ENCODE measurements at regions not wholly inside any gene's neighbourhood (a gene's known extent, or its start where the extent isn't known, plus 50 kb on each side); places are given as distances from the start of the nearest gene placed in this dataset.

GRCh38 chr3:137294839-137295238 lies 337.1 kb downstream of the IL20RB start:
- ChIA-PET POLR2A (interaction anchor here (0.5 to 1.2 kb wide), 2 partner anchors 19 to 636 kb away, joined by 3 to 4 read pairs; no protein-coding TSS in a partner anchor), CTCF (interaction anchor here (0.5 to 4.6 kb wide), 14 partner anchors 9 to 677 kb away, joined by 3 to 25 read pairs (median 4); no protein-coding TSS in a partner anchor)
- peaks cover 31% of the 10 kb centered on the region for H3K4me1 Mint-ChIP-seq
- no peak overlapping the region for H3K4me3 Mint-ChIP-seq
- ATAC-seq (no peak), DNase-seq (ENCODE audit: low spot score) (no peak)
- TF ChIP-seq FOXJ3 (CRISPR knock-in tag; IDR thresholded peaks at IDR 0.05; ENCODE audit: borderline replicate concordance): no peak
- no peak overlapping the region for H3K27ac Mint-ChIP-seq
- no peaks in the 10 kb centered on the region for H3K36me3 Mint-ChIP-seq
- H3K27me3 Mint-ChIP-seq (ENCODE audit: low read depth): peaks cover 12% of the 10 kb centered on the region; the same call in 1 of the 2 replicates
- no peaks in the 10 kb centered on the region for H3K9me3 Mint-ChIP-seq

- CTCF ChIA-PET: interaction anchor here (0.9 to 4.6 kb wide), 11 partner anchors 9 to 676 kb away, joined by 3 to 25 read pairs (median 4); no protein-coding TSS in a partner anchor
- POLR2A ChIA-PET: interaction anchor here (1.2 kb wide), 1 partner anchor 18 kb away, joined by 4 read pairs; no protein-coding TSS in a partner anchor
- ATAC-seq (no peak), DNase-seq (ENCODE audit: low spot score) (no peak)
- H3K4me1 Mint-ChIP-seq: peaks cover 31% of the 10 kb centered on the region
- no peaks in the 10 kb centered on the region for H3K9me3 Mint-ChIP-seq
- H3K27me3 Mint-ChIP-seq (ENCODE audit: low read depth): peaks cover 12% of the 10 kb centered on the region; the same call in 1 of the 2 replicates
- no peaks in the 10 kb centered on the region for H3K36me3 Mint-ChIP-seq
- no peak overlapping the region for H3K27ac Mint-ChIP-seq
- TF ChIP-seq ZNF425 (CRISPR knock-in tag; conservative IDR thresholded peaks at IDR 0.05) (no peak), JUN (CRISPR knock-in tag; IDR thresholded peaks at IDR 0.05) (no peak), FOXP4 (CRISPR knock-in tag; IDR thresholded peaks at IDR 0.05) (no peak), MXD4 (CRISPR knock-in tag; IDR thresholded peaks at IDR 0.05; ENCODE audit: borderline replicate concordance) (no peak), AFF4 (CRISPR knock-in tag; IDR thresholded peaks at IDR 0.05; ENCODE audit: borderline replicate concordance) (no peak), ESRRA (CRISPR knock-in tag; IDR thresholded peaks at IDR 0.05; ENCODE audit: borderline replicate concordance) (no peak), ELF4 (CRISPR knock-in tag; IDR thresholded peaks at IDR 0.05; ENCODE audit: low read depth) (no peak), CBFB (CRISPR knock-in tag; IDR thresholded peaks at IDR 0.05; ENCODE audit: low read depth) (no peak), PRDM15 (CRISPR knock-in tag; IDR thresholded peaks at IDR 0.05) (no peak)
- TF ChIP-seq, protein P1, sequence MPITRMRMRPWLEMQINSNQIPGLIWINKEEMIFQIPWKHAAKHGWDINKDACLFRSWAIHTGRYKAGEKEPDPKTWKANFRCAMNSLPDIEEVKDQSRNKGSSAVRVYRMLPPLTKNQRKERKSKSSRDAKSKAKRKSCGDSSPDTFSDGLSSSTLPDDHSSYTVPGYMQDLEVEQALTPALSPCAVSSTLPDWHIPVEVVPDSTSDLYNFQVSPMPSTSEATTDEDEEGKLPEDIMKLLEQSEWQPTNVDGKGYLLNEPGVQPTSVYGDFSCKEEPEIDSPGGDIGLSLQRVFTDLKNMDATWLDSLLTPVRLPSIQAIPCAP (CRISPR knock-in tag; IDR thresholded peaks at IDR 0.05): no peak
- TF ChIP-seq, protein P2, sequence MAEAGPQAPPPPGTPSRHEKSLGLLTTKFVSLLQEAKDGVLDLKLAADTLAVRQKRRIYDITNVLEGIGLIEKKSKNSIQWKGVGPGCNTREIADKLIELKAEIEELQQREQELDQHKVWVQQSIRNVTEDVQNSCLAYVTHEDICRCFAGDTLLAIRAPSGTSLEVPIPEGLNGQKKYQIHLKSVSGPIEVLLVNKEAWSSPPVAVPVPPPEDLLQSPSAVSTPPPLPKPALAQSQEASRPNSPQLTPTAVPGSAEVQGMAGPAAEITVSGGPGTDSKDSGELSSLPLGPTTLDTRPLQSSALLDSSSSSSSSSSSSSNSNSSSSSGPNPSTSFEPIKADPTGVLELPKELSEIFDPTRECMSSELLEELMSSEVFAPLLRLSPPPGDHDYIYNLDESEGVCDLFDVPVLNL (CRISPR knock-in tag; IDR thresholded peaks at IDR 0.05; ENCODE audit: borderline replicate concordance, low read depth): no peak
- no peak overlapping the region for H3K4me3 Mint-ChIP-seq
Observed at GRCh38 chr3:137295336-137295735, 337.6 kb downstream of the IL20RB start.

Measured in WTC11 (cell line).